K562 (cell line): ENCODE measurements at regions not wholly inside any gene's neighbourhood (a gene's known extent, or its start where the extent isn't known, plus 50 kb on each side); places are given as distances from the start of the nearest gene placed in this dataset.

ENCODE experiments used
- ATAC-seq: fragments of 200-7000 bp; cut with Tn5 transposase; 3 replicates; pipeline ENCODE4 v1.9.1; 2020; ENCODE audit warnings: moderate library complexity
- BruUV-seq: library from RNA; stranded (reverse); fragments of 400-500 nt; replicated peaks from 2 replicates; lab custom pipeline; 2021; lab: Mats Ljungman, UMichigan
- CTCF ChIA-PET: fragments of 300-600 bp; formaldehyde crosslinking; extraction: SDS; loops from one replicate; lab custom pipeline; 2021; ENCODE audit warnings: low intra/inter-chr PET ratio; lab: Yijun Ruan, JAX
- POLR2A ChIA-PET: fragments of 300-600, 350-650 bp; sonication (Branson Sonifier 250); formaldehyde crosslinking; extraction: SDS; loops from one replicate; lab custom pipeline; 2021; ENCODE audit warnings: antibody characterized with exemption, inconsistent platforms; lab: Yijun Ruan, JAX
- DNase-seq, 4 experiments: peaks; one replicate each; pipeline versions ENCODE4 v3.0.0 to v3.0.0-alpha.2; 2011 to 2018; ENCODE audit warnings: low spot score in 3 of 4, mixed read lengths in 3 of 4; ENCODE audit errors: extremely low read depth in 1 of 4
- FAIRE-seq: peaks from 2 replicates; lab custom pipeline; 2011; peaks lifted over from hg19 to GRCh38; lab: Jason Lieb, UNC
- H2AFZ ChIP-seq: 2 replicates; pipeline ENCODE4 v1.6.0; 2011; ENCODE audit warnings: low read depth, low read length, control low read depth, inconsistent platforms
- H3K27ac ChIP-seq: fragments of 200-600 bp; 3 replicates; pipeline ENCODE4 v1.8.0; 2011; ENCODE audit warnings: low read depth, mild to moderate bottlenecking, control low read depth, inconsistent platforms, low read length, moderate library complexity, mixed read lengths; ENCODE audit errors: extremely low read depth
- H3K27me3 ChIP-seq, 2 experiments: fragments of 300-600 bp in 1 of 2; 2 replicates in 1 of 2; 3 replicates in 1 of 2; pipeline versions ENCODE4 v1.6.0 to v1.8.0; 2011; ENCODE audit warnings: inconsistent platforms in 2 of 2, low read length in 2 of 2, mild to moderate bottlenecking in 1 of 2, mixed read lengths in 1 of 2, moderate library complexity in 1 of 2; ENCODE audit not compliant: control insufficient read depth in 2 of 2, insufficient read depth in 2 of 2
- H3K36me3 ChIP-seq: fragments of 300-600 bp; 3 replicates; pipeline ENCODE4 v1.8.0; 2011; ENCODE audit warnings: mild to moderate bottlenecking, low read length, inconsistent platforms; ENCODE audit not compliant: control insufficient read depth, insufficient read depth
- H3K4me1 ChIP-seq, 2 experiments: fragments of 200-600 bp in 1 of 2; replicated peaks in 1 of 2; 2 replicates in 1 of 2; 3 replicates in 1 of 2; pipeline versions ENCODE4 v1.5.1 to v1.8.0; 2011; ENCODE audit warnings: inconsistent platforms in 2 of 2, low read length in 2 of 2, mild to moderate bottlenecking in 1 of 2, mixed read lengths in 1 of 2, moderate library complexity in 1 of 2; ENCODE audit not compliant: control insufficient read depth in 2 of 2, insufficient read depth in 2 of 2
- H3K4me2 ChIP-seq: 2 replicates; pipeline ENCODE4 v1.6.1; 2011; ENCODE audit warnings: low read length, control low read depth, inconsistent platforms, mixed read lengths; ENCODE audit not compliant: insufficient read depth
- H3K4me3 ChIP-seq: fragments of 200-600 bp; sonication (generic), shearing (Covaris generic); 2 replicates; pipeline ENCODE4 v1.5.1; 2016; ENCODE audit warnings: control low read depth, inconsistent platforms
- H3K79me2 ChIP-seq: fragments of 200-600 bp; 3 replicates; pipeline ENCODE4 v1.8.0; 2011; ENCODE audit warnings: low read length, inconsistent platforms; ENCODE audit not compliant: control insufficient read depth, insufficient read depth
- H3K9ac ChIP-seq, 2 experiments: 2 replicates each; pipeline versions ENCODE4 v1.6.0 to v1.6.1; 2011; ENCODE audit warnings: low read depth in 2 of 2, low read length in 2 of 2, control low read depth in 1 of 2, inconsistent platforms in 1 of 2, mild to moderate bottlenecking in 1 of 2, mixed read lengths in 1 of 2; ENCODE audit not compliant: insufficient read depth in 1 of 2
- H3K9me1 ChIP-seq: one replicate; pipeline ENCODE4 v1.6.0; 2011; ENCODE audit warnings: inconsistent platforms, mild to moderate bottlenecking, low read length, moderate library complexity; ENCODE audit not compliant: control insufficient read depth, insufficient read depth
- H3K9me3 ChIP-seq: replicated peaks from 2 replicates; pipeline ENCODE4 v1.5.1; 2011; ENCODE audit warnings: low read depth, low read length, inconsistent platforms; ENCODE audit not compliant: control insufficient read depth, insufficient read depth
- H4K20me1 ChIP-seq: replicated peaks from 2 replicates; pipeline ENCODE4 v1.6.1; 2011; ENCODE audit warnings: low read length, inconsistent platforms, mixed read lengths; ENCODE audit not compliant: control insufficient read depth, insufficient read depth
- CBX5 ChIP-seq: IDR thresholded peaks from 2 replicates; pipeline ENCODE4 v1.6.1; 2014; ENCODE audit warnings: low read depth, borderline replicate concordance
- COPS2 ChIP-seq: fragments of 450-650 bp; conservative IDR thresholded peaks from 2 replicates; pipeline ENCODE4 v1.6.1; 2016; ENCODE audit warnings: mild to moderate bottlenecking, moderate library complexity
- ELF1 ChIP-seq: fragments of 200-800 bp; sonication (Bioruptor generic); IDR thresholded peaks from 2 replicates; pipeline ENCODE4 v1.6.1; 2016; ENCODE audit warnings: missing genetic modification characterization, missing compliant biosample characterization
- ETV6 ChIP-seq, 3 experiments: fragments of 150-350 bp in 1 of 3; sonication (generic) in 1 of 3; formaldehyde crosslinking in 1 of 3; IDR thresholded peaks; 2 replicates each; pipeline versions ENCODE4 v1.6.1 to v1.8.0; 2014 to 2022; ENCODE audit warnings: borderline replicate concordance in 2 of 3, low read depth in 2 of 3, antibody characterized with exemption in 1 of 3, low read length in 1 of 3, mild to moderate bottlenecking in 1 of 3, missing genetic modification reagents in 1 of 3
- GATAD2A ChIP-seq: fragments of 450-650 bp; IDR thresholded peaks from 2 replicates; pipeline ENCODE4 v1.6.1; 2017
- HNRNPLL ChIP-seq: fragments of 200-400 bp; formaldehyde crosslinking; IDR thresholded peaks from 2 replicates; pipeline ENCODE4 v1.6.1; 2017; ENCODE audit warnings: low read length, low read depth, mild to moderate bottlenecking; ENCODE audit not compliant: poor library complexity, severe bottlenecking
- ILF3 ChIP-seq: fragments of 450-650 bp; IDR thresholded peaks from 2 replicates; pipeline ENCODE4 v1.6.1; 2018; ENCODE audit warnings: antibody characterized with exemption, mild to moderate bottlenecking, moderate library complexity, borderline replicate concordance
- NFIC ChIP-seq: fragments of 450-650 bp; IDR thresholded peaks from 2 replicates; pipeline ENCODE4 v1.6.1; 2017; ENCODE audit warnings: mild to moderate bottlenecking, inconsistent platforms
- PHB ChIP-seq: fragments of 250-450 bp; sonication (Bioruptor Pico); IDR thresholded peaks from 2 replicates; pipeline ENCODE4 v1.5.0; 2021
- PTBP1 ChIP-seq: fragments of 200-400 bp; formaldehyde crosslinking; IDR thresholded peaks from 2 replicates; pipeline ENCODE4 v1.6.1; 2017; ENCODE audit warnings: low read depth, low read length
- SMAD3 ChIP-seq: fragments of 450-650 bp; formaldehyde crosslinking; conservative IDR thresholded peaks from 2 replicates; pipeline ENCODE4 v1.4.0; 2020; ENCODE audit warnings: mild to moderate bottlenecking
- SRSF9 ChIP-seq: fragments of 200-400 bp; formaldehyde crosslinking; IDR thresholded peaks from 2 replicates; pipeline ENCODE4 v1.6.1; 2017; ENCODE audit warnings: low read depth, low read length, borderline replicate concordance
- U2AF2 ChIP-seq: fragments of 200-400 bp; formaldehyde crosslinking; optimal IDR thresholded peaks from 2 replicates; pipeline ENCODE3; 2017; ENCODE audit warnings: low read depth, mild to moderate bottlenecking, low read length
- ZKSCAN3 ChIP-seq: fragments of 250-450 bp; sonication (Bioruptor Pico); IDR thresholded peaks from 2 replicates; pipeline ENCODE4 v1.4.0; 2020
- ZNF347 ChIP-seq: fragments of 450-650 bp; formaldehyde crosslinking; IDR thresholded peaks from 2 replicates; pipeline ENCODE4 v1.4.0; 2020; ENCODE audit warnings: low read depth, mild to moderate bottlenecking, moderate library complexity
- WGBS: fragments of 100-300 bp; shearing (Covaris generic); methylation state at CpG from one replicate; pipeline ENCODE4 v1.1.6; 2016; ENCODE audit warnings: low coverage, mixed read lengths; ENCODE audit not compliant: insufficient coverage; ENCODE audit errors: missing lambda C conversion rate; 5-methylcytosine and 5-hydroxymethylcytosine counted together
- in situ Hi-C: fragments of 300-500 bp; cut with MboI; formaldehyde crosslinking; loops from 4 replicates; pipeline ENCODE4 v1.15.0; 2018; ENCODE audit warnings: inconsistent platforms, mixed read lengths
- intact Hi-C: fragments of 100-400 bp; cut with micrococcal nuclease; formaldehyde crosslinking; loops from 2 replicates; pipeline ENCODE4 v1.14.2; 2022
- TF ChIP-seq, protein P1 (sequence below): sonication (generic); formaldehyde crosslinking; IDR thresholded peaks from 2 replicates; pipeline ENCODE4 v1.8.0; 2022; ENCODE audit warnings: mild to moderate bottlenecking, missing genetic modification reagents, borderline replicate concordance
- TF ChIP-seq, protein P2 (sequence below): fragments of 450-650 bp; formaldehyde crosslinking; conservative IDR thresholded peaks from 2 replicates; pipeline ENCODE4 v1.4.0; 2022; ENCODE audit warnings: mild to moderate bottlenecking, missing genetic modification characterization
- TF ChIP-seq, protein P3 (sequence below): fragments of 250-450 bp; sonication (Bioruptor Pico); IDR thresholded peaks from 2 replicates; pipeline ENCODE4 v1.5.0; 2021; ENCODE audit warnings: mild to moderate bottlenecking, moderate library complexity

GRCh38 chr7:153004341-153004740 is 244.8 kb downstream of the ACTR3B start:
- BruUV-seq, result no TSS peak
- Histone ChIP-seq H4K20me1 (no peaks in the 10 kb centered on the region; the same call in 1 of the 2 replicates), H3K9me1 (no peaks in the 10 kb centered on the region), H3K27me3 (peaks cover 29 to 43% of the 10 kb centered on the region in 2 experiments), H3K27ac (no peak overlapping the region), H3K4me1 (no peaks in the 10 kb centered on the region), H3K9ac (no peak overlapping the region), H3K4me3 (no peak overlapping the region), H3K79me2 (no peaks in the 10 kb centered on the region), H2AFZ (no peak overlapping the region), H3K4me2 (no peak overlapping the region), H3K36me3 (no peaks in the 10 kb centered on the region), H3K9me3 (no peaks in the 10 kb centered on the region)
- ATAC-seq (no peak), FAIRE-seq (no peak), DNase-seq (no peak)
- POLR2A ChIA-PET, result no interaction called here
- TF ChIP-seq CBX5 (no peak), PHB (CRISPR knock-in tag) (no peak), SMAD3 (CRISPR knock-in tag) (no peak), COPS2 (no peak), ILF3 (no peak), U2AF2 (no peak), HNRNPLL (no peak), PTBP1 (no peak), ELF1 (no peak), GATAD2A (no peak), ZNF347 (no peak), SRSF9 (no peak), ETV6 (IDR thresholded peaks at IDR 0.05; ENCODE audit: borderline replicate concordance in 1 of 2, low read depth in 2 of 2, low read length in 1 of 2) (no peak), ETV6 (CRISPR knock-in tag; IDR thresholded peaks at IDR 0.05; ENCODE audit: borderline replicate concordance) (no peak), NFIC (no peak), ZKSCAN3 (CRISPR knock-in tag) (no peak)
- TF ChIP-seq, protein P1, sequence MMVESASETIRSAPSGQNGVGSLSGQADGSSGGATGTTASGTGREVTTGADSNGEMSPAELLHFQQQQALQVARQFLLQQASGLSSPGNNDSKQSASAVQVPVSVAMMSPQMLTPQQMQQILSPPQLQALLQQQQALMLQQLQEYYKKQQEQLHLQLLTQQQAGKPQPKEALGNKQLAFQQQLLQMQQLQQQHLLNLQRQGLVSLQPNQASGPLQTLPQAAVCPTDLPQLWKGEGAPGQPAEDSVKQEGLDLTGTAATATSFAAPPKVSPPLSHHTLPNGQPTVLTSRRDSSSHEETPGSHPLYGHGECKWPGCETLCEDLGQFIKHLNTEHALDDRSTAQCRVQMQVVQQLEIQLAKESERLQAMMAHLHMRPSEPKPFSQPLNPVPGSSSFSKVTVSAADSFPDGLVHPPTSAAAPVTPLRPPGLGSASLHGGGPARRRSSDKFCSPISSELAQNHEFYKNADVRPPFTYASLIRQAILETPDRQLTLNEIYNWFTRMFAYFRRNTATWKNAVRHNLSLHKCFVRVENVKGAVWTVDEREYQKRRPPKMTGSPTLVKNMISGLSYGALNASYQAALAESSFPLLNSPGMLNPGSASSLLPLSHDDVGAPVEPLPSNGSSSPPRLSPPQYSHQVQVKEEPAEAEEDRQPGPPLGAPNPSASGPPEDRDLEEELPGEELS (CRISPR knock-in tag), result no peak
- TF ChIP-seq, protein P2, sequence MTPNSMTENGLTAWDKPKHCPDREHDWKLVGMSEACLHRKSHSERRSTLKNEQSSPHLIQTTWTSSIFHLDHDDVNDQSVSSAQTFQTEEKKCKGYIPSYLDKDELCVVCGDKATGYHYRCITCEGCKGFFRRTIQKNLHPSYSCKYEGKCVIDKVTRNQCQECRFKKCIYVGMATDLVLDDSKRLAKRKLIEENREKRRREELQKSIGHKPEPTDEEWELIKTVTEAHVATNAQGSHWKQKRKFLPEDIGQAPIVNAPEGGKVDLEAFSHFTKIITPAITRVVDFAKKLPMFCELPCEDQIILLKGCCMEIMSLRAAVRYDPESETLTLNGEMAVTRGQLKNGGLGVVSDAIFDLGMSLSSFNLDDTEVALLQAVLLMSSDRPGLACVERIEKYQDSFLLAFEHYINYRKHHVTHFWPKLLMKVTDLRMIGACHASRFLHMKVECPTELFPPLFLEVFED (CRISPR knock-in tag), result no peak
- TF ChIP-seq, protein P3, sequence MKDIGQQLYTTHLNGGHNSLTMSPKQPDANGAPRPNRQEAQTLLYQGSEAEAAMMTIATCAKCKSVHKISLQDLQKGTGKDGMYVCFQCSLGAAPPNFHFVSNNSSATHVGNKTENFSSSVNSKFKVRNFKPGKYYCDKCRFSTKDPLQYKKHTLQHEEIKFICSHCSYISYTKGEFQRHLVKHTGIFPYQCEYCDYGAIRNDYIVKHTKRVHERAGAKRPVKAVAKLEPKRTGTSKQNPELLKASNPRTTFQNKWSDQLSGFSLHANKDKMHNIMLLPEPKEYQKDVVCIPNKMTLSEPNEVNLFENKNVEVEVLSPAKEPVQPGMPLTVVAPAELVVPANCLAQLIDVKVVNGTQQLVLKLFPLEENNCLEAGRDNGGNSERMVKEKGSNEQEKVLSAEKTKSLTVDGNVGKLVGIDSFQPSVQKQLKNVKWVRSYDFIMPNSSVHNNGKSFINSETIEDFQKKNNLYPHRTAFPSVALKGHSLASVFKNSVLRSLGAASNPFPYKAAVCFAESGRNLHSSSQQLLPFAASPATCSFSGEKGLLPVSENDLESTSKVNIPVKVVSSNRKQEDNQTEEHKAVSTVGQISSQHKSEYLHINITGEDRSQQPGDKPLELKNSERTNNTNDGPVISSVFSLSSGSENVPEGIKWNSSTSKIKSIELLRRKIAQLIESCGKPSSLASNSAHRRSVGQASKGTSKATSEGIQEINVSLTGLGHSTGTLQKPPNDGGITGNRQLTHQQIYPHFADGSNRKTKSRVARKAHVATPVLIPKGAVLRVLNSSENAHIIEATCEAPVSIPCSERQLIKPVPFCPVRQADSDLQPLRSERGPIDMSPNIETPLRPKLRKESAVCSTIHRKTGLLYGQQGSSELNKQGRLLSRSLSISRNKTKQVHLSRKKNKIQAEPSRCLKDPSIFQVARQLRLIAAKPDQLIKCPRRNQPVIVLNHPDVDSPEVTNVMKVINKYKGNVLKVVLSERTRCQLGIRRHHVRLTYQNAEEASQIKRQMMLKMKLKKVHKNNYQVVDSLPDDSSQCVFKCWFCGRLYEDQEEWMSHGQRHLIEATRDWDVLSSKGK, result no peak
- in situ Hi-C loops, result no loop called here
- intact Hi-C loops, result no loop called here
- WGBS, result 2% methylated on average over 14 of the region's 14 CpGs
- CTCF ChIA-PET, result no interaction called here
